ENCODE measurements at regions not wholly inside any gene's neighbourhood (a gene's known extent, or its start where the extent isn't known, plus 50 kb on each side); places are given as distances from the start of the nearest gene placed in this dataset.
"Not testable (repeated sequence)": the region's sequence is repeated elsewhere in the genome, so short reads cannot be mapped to it uniquely, and the experiment has no call there.

GRCh38 chr14:58918066-58918738 is 270.3 kb upstream of the DAAM1 start:
- no peaks in the 10 kb centered on the region for H3K4me1 ChIP-seq
- no peak for TF ChIP-seq POLR2A (IDR thresholded peaks at IDR 0.05)
- TF ChIP-seq EP300 (IDR thresholded peaks at IDR 0.05), result no peak
- no peak for TF ChIP-seq POLR2AphosphoS5 (IDR thresholded peaks at IDR 0.05)
- TF ChIP-seq CTCF (IDR thresholded peaks at IDR 0.05), result no peak
- WGBS, result 80% methylated on average over 6 of the region's 6 CpGs
- H3K36me3 ChIP-seq, result no peaks in the 10 kb centered on the region
- H3K27ac ChIP-seq, result no peak overlapping the region
- DNase-seq (ENCODE audit: low spot score in 2 of 2), result no peak
- H3K9me3 ChIP-seq, result no peaks in the 10 kb centered on the region
- H3K27me3 ChIP-seq, result no peaks in the 10 kb centered on the region
- no peak overlapping the region for H3K4me3 ChIP-seq

- WGBS, result 82% methylated on average over 6 of the region's 6 CpGs
- Histone ChIP-seq H3K4me3 (no peak overlapping the region), H3K36me3 (no peaks in the 10 kb centered on the region), H3K4me1 (no peaks in the 10 kb centered on the region), H3K27ac (no peak overlapping the region), H3K27me3 (no peaks in the 10 kb centered on the region), H3K9me3 (no peaks in the 10 kb centered on the region)
- no peak for TF ChIP-seq CTCF (IDR thresholded peaks at IDR 0.05)
- TF ChIP-seq EP300 (IDR thresholded peaks at IDR 0.05), result no peak
- no peak for TF ChIP-seq POLR2AphosphoS5 (IDR thresholded peaks at IDR 0.05)
- TF ChIP-seq POLR2A (IDR thresholded peaks at IDR 0.05), result no peak
- DNase-seq (ENCODE audit: low spot score in 2 of 2), result no peak
Observed at GRCh38 chr14:58919217-58919616, 269.2 kb upstream of the DAAM1 start.

GRCh38 chr14:58920230-58920629 is 268.2 kb upstream of the DAAM1 start:
- H3K27me3 ChIP-seq, result no peaks in the 10 kb centered on the region
- no peaks in the 10 kb centered on the region for H3K9me3 ChIP-seq
- H3K4me3 ChIP-seq, result no peak overlapping the region
- no peak for DNase-seq (ENCODE audit: low spot score in 2 of 2)
- H3K27ac ChIP-seq, result no peak overlapping the region
- H3K36me3 ChIP-seq, result no peaks in the 10 kb centered on the region
- no peak for TF ChIP-seq POLR2A (IDR thresholded peaks at IDR 0.05)
- 78% methylated on average over 3 of the region's 3 CpGs for WGBS
- no peaks in the 10 kb centered on the region for H3K4me1 ChIP-seq

- H3K36me3 ChIP-seq; H3K27me3 ChIP-seq; H3K4me1 ChIP-seq; H3K9me3 ChIP-seq; H3K27ac ChIP-seq; H3K4me3 ChIP-seq; DNase-seq (ENCODE audit: low spot score in 2 of 2): not testable (repeated sequence)
- WGBS, result 51% methylated on average over 3 of the region's 3 CpGs
Observed at GRCh38 chr14:58922201-58922940, 266.1 kb upstream of the DAAM1 start.

GRCh38 chr14:58923751-58924405 is 264.6 kb upstream of the DAAM1 start:
- WGBS, result 82% methylated on average over 3 of the region's 7 CpGs
- Histone ChIP-seq H3K27ac (no peak overlapping the region), H3K9me3 (no peaks in the 10 kb centered on the region), H3K4me1 (no peaks in the 10 kb centered on the region), H3K4me3 (no peak overlapping the region), H3K27me3 (no peaks in the 10 kb centered on the region), H3K36me3 (no peaks in the 10 kb centered on the region)
- no peak for TF ChIP-seq CTCF (IDR thresholded peaks at IDR 0.05)
- no peak for TF ChIP-seq EP300 (IDR thresholded peaks at IDR 0.05)
- TF ChIP-seq POLR2AphosphoS5 (IDR thresholded peaks at IDR 0.05), result no peak
- DNase-seq (ENCODE audit: low spot score in 2 of 2), result no peak

- no peak for TF ChIP-seq CTCF (IDR thresholded peaks at IDR 0.05)
- no peak for TF ChIP-seq EP300 (IDR thresholded peaks at IDR 0.05)
- no peak for TF ChIP-seq POLR2AphosphoS5 (IDR thresholded peaks at IDR 0.05)
- no peak for TF ChIP-seq POLR2A (IDR thresholded peaks at IDR 0.05)
- no peaks in the 10 kb centered on the region for H3K4me1 ChIP-seq
- H3K36me3 ChIP-seq, result no peaks in the 10 kb centered on the region
- peaks cover 4% of the 10 kb centered on the region for H3K27me3 ChIP-seq
- DNase-seq (ENCODE audit: low spot score in 2 of 2), result no peak
- no peak overlapping the region for H3K27ac ChIP-seq
- peaks cover 4% of the 10 kb centered on the region for H3K9me3 ChIP-seq
- no peak overlapping the region for H3K4me3 ChIP-seq
- 3% methylated on average over 2 of the region's 2 CpGs for WGBS
Observed at GRCh38 chr14:58941629-58942028, 246.8 kb upstream of the DAAM1 start.
